HG03565 (cell line): ENCODE measurements at regions not wholly inside any gene's neighbourhood (a gene's known extent, or its start where the extent isn't known, plus 50 kb on each side); places are given as distances from the start of the nearest gene placed in this dataset.
A peak's percentile ranks its signal among the peaks of the same experiment; 100 is the strongest.

Source experiments
- ATAC-seq: cut with Tn5 transposase; IDR thresholded peaks from one replicate; pipeline ENCODE4 v1.9.1; 2021; ENCODE audit warnings: mild to moderate bottlenecking, moderate library complexity; ENCODE audit not compliant: unreplicated experiment

- ATAC-seq: no peak
These were observed 87.9 kb downstream of the RHOU start for GRCh38 chr1:228823200-228823599.

- ATAC-seq: no peak
These were observed 89.1 kb downstream of the RHOU start for GRCh38 chr1:228824366-228824765.

GRCh38 chr1:228825041-228825440 is 89.8 kb downstream of the RHOU start:
- no peak for ATAC-seq

- ATAC-seq: no peak
These were observed 90.7 kb downstream of the RHOU start for GRCh38 chr1:228825840-228826484.

GRCh38 chr1:228827019-228827418 is 91.7 kb downstream of the RHOU start:
- no peak for ATAC-seq

GRCh38 chr1:228828151-228828550 is 92.9 kb downstream of the RHOU start:
- no peak for ATAC-seq

- no peak for ATAC-seq
These were observed 95.1 kb downstream of the RHOU start for GRCh38 chr1:228830185-228830953.

GRCh38 chr1:228830954-228831481 is 95.7 kb downstream of the RHOU start:
- peak; percentile 78 for ATAC-seq

GRCh38 chr1:228833911-228834688 is 98.8 kb downstream of the RHOU start:
- no peak for ATAC-seq

GRCh38 chr1:228835456-228835855 is 100.2 kb downstream of the RHOU start:
- ATAC-seq: no peak

- no peak for ATAC-seq
These were observed 100.6 kb downstream of the RHOU start for GRCh38 chr1:228835911-228836310.

- no peak for ATAC-seq
These were observed 101.1 kb downstream of the RHOU start for GRCh38 chr1:228836427-228836826.

GRCh38 chr1:228837032-228837431 is 101.8 kb downstream of the RHOU start:
- no peak for ATAC-seq

GRCh38 chr1:228837817-228838716 is 102.8 kb downstream of the RHOU start:
- ATAC-seq: no peak

- no peak for ATAC-seq
These were observed 103.6 kb downstream of the RHOU start for GRCh38 chr1:228838717-228839500.

GRCh38 chr1:228839656-228840055 is 104.4 kb downstream of the RHOU start:
- ATAC-seq: no peak

GRCh38 chr1:228841632-228842031 is 106.4 kb downstream of the RHOU start:
- ATAC-seq: no peak

- no peak for ATAC-seq
These were observed 107.0 kb downstream of the RHOU start for GRCh38 chr1:228842094-228842775.

GRCh38 chr1:228845101-228845500 is 109.8 kb downstream of the RHOU start:
- no peak for ATAC-seq
